ENCODE measurements at regions not wholly inside any gene's neighbourhood (a gene's known extent, or its start where the extent isn't known, plus 50 kb on each side); places are given as distances from the start of the nearest gene placed in this dataset.

DNA sequence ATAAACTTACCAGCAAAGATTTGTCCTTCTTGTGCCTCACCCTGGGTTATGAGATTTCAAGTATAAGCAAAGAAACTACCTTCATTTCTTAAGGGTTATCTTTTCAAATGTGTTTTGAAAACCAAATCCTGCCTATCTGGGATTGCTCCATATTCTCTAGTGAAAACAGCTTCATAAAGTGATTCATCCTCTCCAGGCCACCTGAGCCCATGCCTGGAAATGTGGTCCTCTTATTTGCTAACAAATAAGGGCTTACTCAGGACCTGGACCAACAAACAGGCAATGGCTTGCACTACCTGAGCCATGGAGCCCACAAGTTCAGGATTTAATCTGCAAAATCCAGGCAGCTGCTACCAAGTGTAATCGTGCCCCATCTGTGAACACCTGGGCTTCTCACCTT lies 234.4 kb upstream of the RBBP8 start:
- Histone ChIP-seq H3K4me3 (no peak overlapping the region), H3K27me3 (no peaks in the 10 kb centered on the region), H3K4me1 (peaks cover 0 to 31% (median 22%) of the 10 kb centered on the region in 4 donors), H3K27ac (replicated peaks in 1 of 4) (no peak overlapping the region), H3K36me3 (no peaks in the 10 kb centered on the region), H3K9me3 (no peaks in the 10 kb centered on the region)
- no peak for DNase-seq (ENCODE audit: extremely low spot score)
- intact Hi-C loops (cut with DNase I), result no loop called here
- 100% methylated on average over 1 of the region's 1 CpG for WGBS
- no peak for TF ChIP-seq POLR2AphosphoS5 (IDR thresholded peaks at IDR 0.05)
- no peak for TF ChIP-seq POLR2A (IDR thresholded peaks at IDR 0.05; ENCODE audit: low read depth)
- TF ChIP-seq EP300 (IDR thresholded peaks at IDR 0.05), result no peak
- TF ChIP-seq, protein P1, sequence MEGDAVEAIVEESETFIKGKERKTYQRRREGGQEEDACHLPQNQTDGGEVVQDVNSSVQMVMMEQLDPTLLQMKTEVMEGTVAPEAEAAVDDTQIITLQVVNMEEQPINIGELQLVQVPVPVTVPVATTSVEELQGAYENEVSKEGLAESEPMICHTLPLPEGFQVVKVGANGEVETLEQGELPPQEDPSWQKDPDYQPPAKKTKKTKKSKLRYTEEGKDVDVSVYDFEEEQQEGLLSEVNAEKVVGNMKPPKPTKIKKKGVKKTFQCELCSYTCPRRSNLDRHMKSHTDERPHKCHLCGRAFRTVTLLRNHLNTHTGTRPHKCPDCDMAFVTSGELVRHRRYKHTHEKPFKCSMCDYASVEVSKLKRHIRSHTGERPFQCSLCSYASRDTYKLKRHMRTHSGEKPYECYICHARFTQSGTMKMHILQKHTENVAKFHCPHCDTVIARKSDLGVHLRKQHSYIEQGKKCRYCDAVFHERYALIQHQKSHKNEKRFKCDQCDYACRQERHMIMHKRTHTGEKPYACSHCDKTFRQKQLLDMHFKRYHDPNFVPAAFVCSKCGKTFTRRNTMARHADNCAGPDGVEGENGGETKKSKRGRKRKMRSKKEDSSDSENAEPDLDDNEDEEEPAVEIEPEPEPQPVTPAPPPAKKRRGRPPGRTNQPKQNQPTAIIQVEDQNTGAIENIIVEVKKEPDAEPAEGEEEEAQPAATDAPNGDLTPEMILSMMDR (IDR thresholded peaks at IDR 0.05), result no peak

DNA sequence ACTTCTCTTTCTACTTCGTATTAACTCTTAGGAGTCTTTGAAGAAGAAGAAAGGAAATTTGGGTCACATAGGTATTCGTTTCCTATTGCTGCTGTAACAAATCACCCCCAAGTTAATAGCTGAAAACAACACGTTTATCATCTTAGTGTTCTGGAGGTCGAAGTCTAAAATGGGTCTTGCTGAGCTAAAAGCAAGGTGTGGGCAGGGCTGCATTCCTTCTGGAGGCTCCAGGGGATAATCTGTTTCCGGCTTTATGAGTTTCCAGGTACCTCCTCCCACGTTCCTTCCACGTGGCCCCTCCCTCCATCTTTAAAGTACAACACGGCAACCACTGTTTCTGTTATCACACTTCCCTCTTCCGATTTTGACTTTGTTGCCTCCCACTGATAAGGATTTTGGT lies 233.5 kb upstream of the RBBP8 start:
- Histone ChIP-seq H3K36me3 (no peaks in the 10 kb centered on the region), H3K27ac (replicated peaks in 1 of 4) (no peak overlapping the region), H3K4me3 (no peak overlapping the region), H3K27me3 (no peaks in the 10 kb centered on the region), H3K4me1 (peaks cover 0 to 36% (median 24%) of the 10 kb centered on the region in 4 donors), H3K9me3 (no peaks in the 10 kb centered on the region)
- intact Hi-C loops (cut with DNase I), result no loop called here
- 86% methylated on average over 9 of the region's 9 CpGs for WGBS
- TF ChIP-seq, protein P1 (IDR thresholded peaks at IDR 0.05), result no peak
- TF ChIP-seq POLR2AphosphoS5 (IDR thresholded peaks at IDR 0.05), result no peak
- TF ChIP-seq POLR2A (IDR thresholded peaks at IDR 0.05; ENCODE audit: low read depth), result no peak
- no peak for TF ChIP-seq EP300 (IDR thresholded peaks at IDR 0.05)
- DNase-seq (ENCODE audit: extremely low spot score), result no peak

DNA sequence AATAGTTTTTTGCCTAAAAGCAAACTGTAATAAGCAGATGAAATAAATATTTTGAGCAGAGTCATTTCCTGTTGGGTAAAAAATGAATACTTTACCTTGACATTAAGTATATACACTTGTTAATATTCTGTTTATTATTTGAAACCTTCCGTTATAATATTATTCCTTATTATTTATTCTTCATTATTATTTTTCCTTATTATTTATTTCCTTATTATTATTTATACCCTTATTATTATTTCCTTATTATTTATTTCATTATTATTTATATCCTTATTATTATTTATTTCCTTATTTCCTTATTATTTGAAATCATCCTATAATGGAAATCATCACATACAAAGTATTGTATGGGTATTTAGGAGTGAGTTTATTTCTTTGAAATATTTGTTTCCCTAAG lies 232.2 kb upstream of the RBBP8 start:
- intact Hi-C loops (cut with DNase I), result no loop called here
- Histone ChIP-seq H3K27ac (replicated peaks in 1 of 4) (no peak overlapping the region), H3K4me1 (peaks cover 0 to 30% (median 20%) of the 10 kb centered on the region in 4 donors), H3K36me3 (no peaks in the 10 kb centered on the region), H3K4me3 (no peak overlapping the region), H3K9me3 (no peaks in the 10 kb centered on the region), H3K27me3 (no peaks in the 10 kb centered on the region)
- DNase-seq (ENCODE audit: extremely low spot score), result no peak
- TF ChIP-seq POLR2A (IDR thresholded peaks at IDR 0.05; ENCODE audit: low read depth), result no peak
- no peak for TF ChIP-seq EP300 (IDR thresholded peaks at IDR 0.05)
- TF ChIP-seq POLR2AphosphoS5 (IDR thresholded peaks at IDR 0.05), result no peak
- TF ChIP-seq, protein P1 (IDR thresholded peaks at IDR 0.05), result no peak
- WGBS, result 69% methylated on average over 1 of the region's 1 CpG

DNA sequence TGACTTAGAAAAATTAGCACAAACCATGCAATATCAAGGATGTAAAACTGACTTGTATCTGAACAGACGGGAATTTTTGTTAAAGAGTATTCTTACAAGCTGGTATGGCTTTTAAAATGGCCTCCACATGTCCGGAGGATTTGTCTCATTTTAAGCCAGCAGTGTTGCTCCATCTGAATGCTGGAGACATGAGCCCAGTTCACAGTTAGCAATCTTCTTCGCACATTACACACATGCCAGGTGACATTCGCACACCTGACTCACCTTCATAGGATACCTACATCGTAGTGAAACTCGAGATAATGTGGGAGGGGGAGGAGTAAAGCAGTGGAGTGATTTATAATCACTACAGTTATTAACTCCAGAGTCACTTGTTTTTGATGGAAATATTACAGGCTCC lies 231.8 kb upstream of the RBBP8 start:
- Histone ChIP-seq H3K27ac (replicated peaks in 1 of 4) (no peak overlapping the region), H3K4me3 (no peak overlapping the region), H3K36me3 (no peaks in the 10 kb centered on the region), H3K4me1 (peaks cover 0 to 30% (median 20%) of the 10 kb centered on the region in 4 donors), H3K27me3 (no peaks in the 10 kb centered on the region), H3K9me3 (no peaks in the 10 kb centered on the region)
- DNase-seq (ENCODE audit: extremely low spot score), result no peak
- intact Hi-C loops (cut with DNase I), result no loop called here
- 68% methylated on average over 6 of the region's 6 CpGs for WGBS
- TF ChIP-seq EP300 (IDR thresholded peaks at IDR 0.05) (no peak), POLR2A (IDR thresholded peaks at IDR 0.05; ENCODE audit: low read depth) (no peak), POLR2AphosphoS5 (IDR thresholded peaks at IDR 0.05) (no peak)
- TF ChIP-seq, protein P1 (IDR thresholded peaks at IDR 0.05), result no peak

DNA sequence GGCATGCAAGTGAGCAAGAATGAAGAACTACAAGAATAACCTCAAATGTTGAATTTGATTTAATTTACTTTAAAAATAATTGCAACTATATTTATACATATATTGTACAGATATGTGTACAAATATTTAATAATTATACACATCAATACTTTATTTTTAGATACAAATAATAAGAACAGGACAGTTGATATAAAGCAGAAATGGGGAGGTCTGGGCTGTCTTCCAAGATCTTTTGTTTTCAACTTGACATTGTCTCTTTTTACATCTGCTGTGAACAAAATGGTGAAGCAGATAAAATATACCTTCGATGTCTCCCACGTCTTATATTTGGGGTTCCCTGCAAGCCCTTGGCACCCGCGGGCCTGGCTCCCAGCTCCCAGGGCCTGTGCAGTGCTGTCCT lies 231.3 kb upstream of the RBBP8 start:
- WGBS, result 40% methylated on average over 4 of the region's 4 CpGs
- Histone ChIP-seq H3K27me3 (no peaks in the 10 kb centered on the region), H3K9me3 (no peaks in the 10 kb centered on the region), H3K4me1 (peaks cover 0 to 30% (median 20%) of the 10 kb centered on the region in 4 donors), H3K36me3 (no peaks in the 10 kb centered on the region), H3K4me3 (no peak overlapping the region), H3K27ac (replicated peaks in 1 of 4) (no peak overlapping the region)
- intact Hi-C loops (cut with DNase I), result no loop called here
- no peak for DNase-seq (ENCODE audit: extremely low spot score)
- TF ChIP-seq EP300 (IDR thresholded peaks at IDR 0.05), result no peak
- TF ChIP-seq, protein P1 (IDR thresholded peaks at IDR 0.05), result no peak
- no peak for TF ChIP-seq POLR2A (IDR thresholded peaks at IDR 0.05; ENCODE audit: low read depth)
- no peak for TF ChIP-seq POLR2AphosphoS5 (IDR thresholded peaks at IDR 0.05)
